NCI-H2196 (cell line): ENCODE measurements at regions not wholly inside any gene's neighbourhood (a gene's known extent, or its start where the extent isn't known, plus 50 kb on each side); places are given as distances from the start of the nearest gene placed in this dataset.
"Not testable (repeated sequence)": the region's sequence is repeated elsewhere in the genome, so short reads cannot be mapped to it uniquely, and the experiment has no call there.

Source experiments
- DNase-seq: peaks from one replicate; lab custom pipeline; 2025; ENCODE audit not compliant: unreplicated experiment; lab: John Stamatoyannopoulos, UW

DNA sequence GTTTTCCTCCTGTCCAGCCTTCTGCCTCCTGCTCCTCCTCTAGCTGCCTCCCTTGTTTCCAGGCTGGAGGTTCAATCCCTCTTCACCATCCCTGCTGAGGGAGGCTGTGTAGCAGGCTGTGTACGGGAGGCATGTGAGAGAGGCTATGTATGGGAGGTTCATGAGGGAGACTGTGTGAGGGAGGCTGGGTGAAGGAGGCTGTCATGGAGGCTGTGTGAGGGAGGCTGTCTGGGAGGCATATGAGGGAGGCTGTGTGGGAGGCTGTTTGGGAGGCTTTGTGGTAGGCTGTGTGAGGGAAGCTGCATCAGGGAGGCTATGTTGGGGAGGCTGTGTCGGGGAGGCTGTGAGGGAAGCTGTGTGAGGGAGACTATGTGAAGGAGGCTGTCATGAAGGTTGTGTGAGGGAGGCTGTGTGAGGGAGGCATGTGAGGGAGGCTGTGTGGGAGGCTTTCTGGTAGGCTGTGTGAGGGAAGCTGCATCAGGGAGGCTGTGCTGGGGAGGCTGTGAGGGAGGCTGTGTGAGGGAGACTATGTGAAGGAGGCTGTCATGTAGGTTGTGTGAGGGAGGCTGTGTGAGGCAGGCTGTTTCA is 123.7 kb upstream of the RNF32 start:
- DNase-seq: no peak

DNA sequence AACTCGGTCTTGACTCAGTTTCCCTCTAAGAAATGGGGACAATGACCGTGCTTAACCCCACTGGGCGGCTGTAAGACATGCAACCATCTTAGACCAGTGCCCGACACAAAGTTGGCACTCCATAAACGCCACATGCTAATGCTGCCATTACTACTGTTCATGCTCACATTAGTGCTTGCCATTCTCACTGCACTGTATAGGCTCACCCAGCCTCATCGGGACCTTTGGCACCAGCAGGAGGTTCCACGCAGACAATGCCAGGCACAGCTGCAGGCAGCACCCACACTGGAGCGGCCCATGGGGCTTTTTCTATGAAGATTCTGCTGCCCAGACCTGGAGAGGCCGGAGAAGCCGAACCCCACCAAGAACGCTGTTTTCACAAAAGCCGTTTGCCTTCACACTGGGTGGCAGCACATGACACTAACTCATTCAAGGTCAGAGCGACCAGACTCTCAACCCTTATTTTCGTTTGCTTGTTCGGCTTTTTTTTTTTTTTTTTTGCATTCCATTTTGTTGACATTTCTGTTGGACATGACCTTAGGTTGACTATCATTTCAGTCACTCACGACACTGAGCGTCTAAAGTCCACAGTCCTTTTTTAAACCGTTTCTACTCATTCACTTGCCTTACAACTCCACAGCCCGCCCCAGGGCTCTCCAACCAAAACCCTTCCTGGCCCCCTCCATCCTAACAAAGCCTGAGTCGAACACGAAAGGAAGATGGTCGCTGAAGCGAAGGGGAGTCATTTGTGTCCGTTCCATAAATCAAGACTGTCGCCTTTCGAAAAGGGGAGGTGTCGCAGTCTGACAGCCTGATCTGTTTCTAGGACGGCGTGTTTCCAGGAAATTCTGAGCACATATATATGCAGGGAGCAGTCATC is 124.4 kb upstream of the RNF32 start:
- no peak for DNase-seq

DNA sequence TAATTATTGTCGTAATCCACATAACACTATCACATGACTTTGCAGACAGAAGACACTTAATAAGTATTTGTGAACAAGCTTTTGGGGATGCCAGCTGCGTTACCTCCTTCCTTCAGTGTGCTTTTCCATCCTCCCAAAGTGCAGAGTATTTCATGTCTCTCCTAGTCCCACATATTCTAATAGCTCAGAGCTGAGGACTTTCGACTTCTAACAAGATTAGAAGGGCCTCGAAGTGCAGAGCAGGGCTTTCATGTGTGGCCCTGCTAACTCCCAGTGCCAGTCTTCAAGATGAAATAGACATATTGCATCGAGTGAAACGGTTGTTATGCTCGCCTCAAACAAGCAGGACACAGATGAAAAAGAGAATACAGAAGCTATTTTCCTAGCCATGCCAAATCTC is 125.7 kb upstream of the RNF32 start:
- DNase-seq: no peak

DNA sequence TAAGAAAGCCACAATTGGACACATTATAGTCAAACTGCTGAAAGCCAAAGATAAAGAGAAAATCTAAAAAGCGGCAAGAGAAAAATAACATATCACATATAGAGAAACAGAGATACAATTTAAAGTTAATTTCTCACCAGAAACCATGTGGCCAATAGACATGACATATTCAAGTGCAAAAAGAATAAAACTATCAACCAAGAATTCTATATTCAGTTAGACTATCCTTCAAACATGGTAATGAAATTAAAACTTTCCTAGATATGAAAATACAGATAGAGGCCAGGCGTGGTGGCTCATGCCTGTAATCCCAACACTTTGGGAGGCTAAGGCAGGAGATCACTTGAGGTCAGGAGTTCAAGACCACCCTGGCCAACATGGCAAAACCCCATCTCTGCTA is 129.1 kb upstream of the RNF32 start:
- DNase-seq: no peak

DNA sequence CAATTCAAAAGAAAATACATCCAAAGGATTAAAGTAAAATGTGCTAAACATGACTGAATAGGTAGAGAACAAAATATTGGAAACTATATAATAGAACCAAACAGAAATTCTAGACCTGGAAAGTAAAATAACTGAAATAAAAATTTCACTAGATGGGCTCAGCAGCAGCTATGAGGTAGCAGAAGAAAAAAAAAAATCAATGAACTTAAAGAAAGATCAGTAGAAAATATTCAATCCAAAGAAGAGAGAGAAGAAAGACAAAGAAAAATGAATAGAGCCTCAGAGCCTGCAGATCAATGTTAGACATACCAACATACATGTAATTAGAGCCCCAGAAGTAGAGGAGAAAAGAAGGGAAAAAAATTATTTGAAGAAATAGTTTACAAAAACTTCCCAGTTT is 129.6 kb upstream of the RNF32 start:
- no peak for DNase-seq

DNA sequence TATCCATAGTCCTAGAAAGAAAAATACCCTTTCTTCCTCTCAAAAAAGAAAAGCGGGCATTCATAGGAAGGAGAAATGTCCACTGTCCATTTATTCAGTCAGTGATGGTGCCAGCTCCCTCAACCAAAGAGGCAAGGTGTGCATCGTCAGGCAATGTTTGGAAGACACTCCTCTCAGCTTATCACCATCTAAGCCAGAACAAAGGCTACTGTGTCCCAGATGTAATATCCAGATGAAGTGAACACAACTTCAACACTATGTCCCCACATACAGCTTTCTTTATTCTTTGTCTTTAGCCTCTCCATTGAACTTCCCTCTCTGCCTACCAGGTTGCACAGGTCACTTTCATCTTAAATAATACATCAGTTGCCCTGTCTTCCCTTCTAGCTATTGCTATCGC is 131.4 kb upstream of the RNF32 start:
- DNase-seq: no peak

DNA sequence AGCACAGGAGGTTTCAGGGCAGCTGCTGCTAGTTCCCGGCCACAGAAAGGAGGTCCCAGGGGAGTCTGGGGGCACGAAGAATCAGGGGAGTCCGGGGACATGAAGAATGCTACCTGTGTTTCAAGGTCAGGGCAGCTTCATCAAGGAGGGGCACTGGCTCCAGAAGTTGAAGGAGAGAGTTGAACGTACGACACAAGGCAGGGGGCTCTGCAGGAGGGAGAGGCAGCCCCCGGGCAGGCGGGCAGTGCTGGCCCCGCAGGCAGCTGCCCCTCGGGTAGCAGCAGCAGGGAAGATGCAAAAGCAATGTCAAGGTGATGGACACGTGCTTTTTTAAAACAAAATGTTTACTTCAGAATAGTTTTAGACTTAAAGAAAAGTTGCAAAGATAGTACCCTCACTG is 134.7 kb upstream of the RNF32 start:
- DNase-seq: no peak

DNA sequence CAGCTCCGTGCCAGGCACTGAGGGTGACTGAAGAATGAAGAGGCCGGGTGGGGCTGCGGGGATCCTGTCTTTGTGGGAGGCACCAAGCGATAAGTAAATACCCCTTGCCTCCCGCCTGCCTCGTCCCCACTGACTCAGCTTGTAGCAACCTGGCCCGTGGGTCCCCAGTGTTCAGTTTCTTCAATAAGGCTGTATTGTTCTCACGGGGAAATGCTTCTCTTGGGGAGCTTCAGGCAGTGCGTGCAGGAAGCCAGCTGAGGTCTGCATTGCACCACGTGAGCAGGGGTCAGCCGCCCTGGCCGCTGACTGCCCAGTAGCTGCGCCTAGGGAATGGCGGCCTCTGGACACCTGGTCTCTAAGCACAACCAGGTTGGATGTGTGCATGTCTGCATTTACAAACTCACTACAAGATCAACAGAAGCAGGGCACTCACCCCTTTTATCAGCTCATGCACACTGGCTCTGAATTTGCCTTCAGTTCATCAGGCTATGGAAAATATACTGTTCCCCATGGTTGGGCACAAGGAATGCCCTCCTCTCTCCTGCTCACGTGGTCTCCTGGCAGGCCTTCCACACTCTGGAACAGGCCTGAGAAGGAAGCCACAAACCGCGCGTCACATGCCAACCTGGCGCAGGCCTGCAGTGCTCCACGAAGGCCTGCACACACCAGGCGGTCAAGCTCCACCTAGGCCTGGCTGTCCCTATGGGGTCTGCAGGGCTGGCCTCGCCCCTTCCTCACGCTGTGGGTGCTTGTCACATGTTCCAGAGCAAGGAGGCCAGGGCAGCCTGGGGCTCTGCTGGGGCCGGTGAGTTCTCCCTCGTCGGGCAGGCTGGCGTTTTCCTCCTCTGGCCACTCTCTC is 135.7 kb upstream of the RNF32 start:
- DNase-seq: no peak

DNA sequence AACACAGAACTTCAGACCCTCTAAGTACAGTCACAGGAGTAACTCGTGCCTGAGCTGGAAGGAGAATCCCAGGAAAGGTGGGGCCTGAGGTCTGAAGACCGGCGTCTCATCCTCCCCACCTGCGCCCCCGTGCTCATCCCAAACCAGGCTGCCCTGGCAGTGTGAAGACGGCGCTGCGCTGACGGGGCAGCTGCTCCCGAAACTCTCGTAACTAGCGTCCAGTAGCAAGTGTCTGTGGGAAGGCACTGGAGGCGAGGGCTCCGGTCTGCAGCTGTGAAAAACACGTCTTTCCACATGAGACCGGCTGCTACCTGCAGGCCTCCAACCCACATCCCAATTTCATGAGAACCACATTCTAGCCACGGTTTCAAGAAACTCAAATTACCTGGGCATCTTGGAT is 136.6 kb upstream of the RNF32 start:
- no peak for DNase-seq

DNA sequence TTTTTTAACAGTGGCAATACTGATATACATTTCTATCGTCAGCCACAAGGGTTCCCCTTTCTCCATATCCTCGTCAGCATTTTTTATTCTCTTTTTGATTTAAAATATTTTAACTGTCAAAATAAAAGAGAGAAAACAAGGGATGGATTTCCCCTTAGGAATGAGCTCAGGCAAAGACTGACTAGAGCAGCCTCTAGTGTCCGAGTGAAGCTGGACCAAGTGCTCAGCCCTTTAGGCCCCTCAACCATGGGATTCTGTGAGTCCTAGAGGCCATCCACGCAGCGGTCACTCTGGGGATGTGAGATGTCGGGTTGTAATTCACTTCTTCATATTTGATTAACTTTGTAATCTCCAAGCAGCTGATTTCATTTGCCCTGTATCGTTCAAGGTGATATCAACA is 137.4 kb upstream of the RNF32 start:
- no peak for DNase-seq

DNA sequence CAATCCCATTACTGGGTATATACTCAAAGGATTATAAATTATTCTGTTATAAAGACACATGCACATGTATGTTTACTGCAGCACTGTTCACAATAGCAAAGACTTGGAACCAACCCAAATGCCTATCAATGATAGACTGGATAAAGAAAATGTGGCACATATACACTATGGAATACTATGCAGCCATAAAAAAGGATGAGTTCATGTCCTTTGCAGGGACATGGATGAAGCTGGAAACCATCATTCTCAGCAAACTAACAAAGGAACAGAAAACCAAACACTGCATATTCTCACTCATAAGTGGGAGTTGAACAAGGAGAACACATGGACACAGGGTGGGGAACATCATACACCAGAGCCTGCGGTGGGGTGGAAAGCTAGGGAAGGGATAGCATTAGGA is 138.8 kb upstream of the RNF32 start:
- DNase-seq: not testable (repeated sequence)

DNA sequence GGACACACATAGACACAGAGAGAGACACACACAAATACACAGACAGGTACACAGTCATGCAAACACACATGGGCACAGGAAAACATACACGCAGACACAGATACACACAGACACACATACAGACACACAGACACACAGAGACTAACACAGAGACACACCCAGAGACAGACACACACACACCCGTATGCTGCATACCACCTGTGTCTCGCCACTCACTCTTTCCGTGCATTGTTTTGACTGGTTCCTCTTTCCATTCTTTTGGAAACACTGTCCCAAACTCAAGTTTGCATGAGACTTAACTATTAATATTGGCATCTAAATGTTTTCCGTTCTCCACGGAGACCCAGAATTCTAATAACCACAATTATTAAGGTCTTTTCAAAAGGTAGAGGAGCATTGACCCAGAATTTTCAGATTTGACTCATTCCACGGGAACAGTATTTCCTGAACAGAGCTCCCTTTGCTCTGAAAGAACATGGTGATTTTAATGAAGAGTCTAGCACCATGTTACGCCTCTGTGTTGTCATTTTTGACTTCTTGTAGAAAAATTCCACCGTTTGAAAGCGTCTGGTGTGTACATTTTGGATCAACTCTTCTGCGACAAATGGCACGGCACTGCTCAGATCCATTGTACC is 141.2 kb upstream of the RNF32 start:
- DNase-seq: no peak

DNA sequence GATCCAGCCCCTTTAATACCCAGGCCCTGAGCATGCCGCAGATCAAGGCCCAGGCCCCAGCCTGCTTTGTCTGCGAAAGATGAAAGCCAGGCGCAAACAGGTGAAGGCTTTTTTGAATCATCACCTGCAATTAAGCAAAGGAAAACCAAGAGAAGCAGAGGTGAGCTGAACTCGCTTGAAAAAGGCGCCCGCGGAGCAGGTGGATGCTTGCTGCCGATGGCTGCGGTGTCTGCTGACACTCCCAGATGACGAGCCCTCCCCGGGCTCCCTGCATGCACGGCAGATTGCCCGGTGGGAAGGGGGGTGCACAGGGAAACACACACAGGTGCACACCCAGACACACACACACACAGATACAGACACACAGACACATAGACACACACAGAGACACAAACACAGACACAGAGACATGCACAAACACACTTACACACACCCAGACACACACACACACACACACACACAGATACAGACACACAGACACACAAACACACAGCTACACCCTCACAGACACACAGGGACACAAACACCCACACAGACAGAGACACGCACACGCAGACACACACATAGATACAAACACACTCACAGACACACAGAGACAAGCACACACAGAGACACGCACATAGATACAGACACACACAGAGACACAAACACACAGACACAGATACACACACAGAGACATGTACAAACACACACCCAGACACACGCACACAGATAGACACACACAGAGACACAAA is 142.6 kb upstream of the RNF32 start:
- DNase-seq: no peak

DNA sequence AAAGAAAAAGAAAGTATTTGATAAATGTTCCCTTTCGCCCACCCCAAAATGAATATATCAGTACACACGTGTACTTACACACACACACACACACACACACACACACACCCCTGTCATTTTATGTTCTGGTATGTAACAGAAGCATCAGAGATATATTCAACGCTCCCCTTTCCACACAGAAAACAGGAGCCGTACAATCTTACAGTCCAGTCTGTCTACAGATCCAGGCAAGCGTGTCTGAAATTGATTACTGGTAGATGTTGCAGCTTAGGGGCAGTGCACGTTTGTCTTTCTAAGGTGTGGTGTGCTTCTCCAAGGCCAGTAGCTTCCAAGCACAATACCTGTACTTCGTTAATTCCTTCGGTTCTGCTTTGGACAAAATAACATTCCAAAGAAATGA is 143.7 kb upstream of the RNF32 start:
- DNase-seq: no peak

DNA sequence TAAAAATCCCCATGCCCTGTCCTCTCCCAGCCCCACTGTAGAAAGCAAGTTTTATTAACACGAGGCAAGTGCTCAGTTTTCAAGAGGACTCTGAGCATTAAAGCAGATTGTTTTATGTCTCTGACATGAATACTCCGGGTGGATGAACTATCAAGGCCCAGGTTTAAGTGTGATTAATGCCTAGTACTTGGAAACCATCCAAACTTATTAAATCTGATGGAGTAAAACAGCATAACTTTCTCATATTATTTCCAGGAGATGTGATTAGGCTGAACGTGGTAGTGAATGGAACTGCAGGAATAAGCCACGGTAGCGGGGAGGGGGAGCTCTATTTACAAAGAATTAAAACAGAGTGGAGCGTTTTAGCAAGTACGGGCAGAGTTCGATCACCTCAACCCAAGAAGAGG is 144.2 kb upstream of the RNF32 start:
- DNase-seq: no peak

DNA sequence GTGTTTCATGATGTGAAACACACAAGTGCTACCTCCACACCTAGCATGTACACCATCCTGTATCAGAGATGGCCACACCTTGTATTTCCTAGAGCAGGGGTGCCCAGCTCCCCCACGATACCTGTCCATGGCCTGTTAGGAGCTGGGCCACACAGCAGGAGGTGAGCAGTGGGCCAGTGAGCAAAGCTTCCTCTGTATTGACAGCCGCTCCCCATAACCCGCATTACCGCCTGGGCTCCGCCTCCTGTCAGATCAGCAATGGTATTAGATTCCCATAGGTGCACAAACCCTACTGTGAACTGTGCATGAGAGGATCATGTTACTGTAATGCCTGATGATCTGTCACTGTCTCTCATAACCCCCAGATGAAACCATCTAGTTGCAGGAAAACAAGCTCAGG is 145.6 kb upstream of the RNF32 start:
- DNase-seq: no peak

DNA sequence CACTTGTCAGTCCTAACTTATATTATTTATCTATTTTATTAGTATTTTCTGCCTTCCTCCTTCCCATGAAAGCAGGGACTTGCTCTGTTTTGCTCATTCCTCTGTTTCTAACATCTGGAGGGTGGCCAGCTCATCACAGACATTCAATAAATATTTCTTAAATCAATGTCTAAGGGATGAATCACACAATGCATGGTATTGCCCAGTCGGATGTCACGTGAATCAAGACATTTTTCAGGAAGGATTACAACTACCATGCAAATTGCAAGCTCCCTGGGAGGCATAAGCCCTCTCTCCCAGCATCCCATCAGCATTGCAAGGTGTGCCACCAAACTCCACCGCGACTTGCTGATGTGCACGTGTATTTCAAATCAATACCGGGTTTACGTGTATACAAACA is 146.6 kb upstream of the RNF32 start:
- DNase-seq: no peak

DNA sequence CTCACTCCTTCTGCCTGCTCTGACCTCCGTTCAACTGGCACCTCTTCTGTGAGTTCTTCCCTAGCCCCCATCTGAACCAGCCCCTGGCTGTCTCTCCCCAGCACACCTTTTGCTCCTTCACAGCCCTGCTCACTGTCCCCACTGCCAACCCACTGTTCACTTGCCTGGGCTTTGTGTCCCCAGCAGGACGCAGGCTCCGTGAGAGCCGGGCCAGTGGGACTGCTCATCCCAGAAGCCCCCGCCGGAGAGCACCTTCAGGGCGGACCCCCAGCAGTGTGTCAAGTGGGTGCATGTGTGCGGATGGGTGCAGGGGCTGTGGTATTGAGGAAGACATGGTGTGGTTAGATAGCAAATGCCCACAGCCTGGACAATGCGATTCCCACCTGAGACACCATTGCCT is 148.4 kb upstream of the RNF32 start:
- DNase-seq: no peak

DNA sequence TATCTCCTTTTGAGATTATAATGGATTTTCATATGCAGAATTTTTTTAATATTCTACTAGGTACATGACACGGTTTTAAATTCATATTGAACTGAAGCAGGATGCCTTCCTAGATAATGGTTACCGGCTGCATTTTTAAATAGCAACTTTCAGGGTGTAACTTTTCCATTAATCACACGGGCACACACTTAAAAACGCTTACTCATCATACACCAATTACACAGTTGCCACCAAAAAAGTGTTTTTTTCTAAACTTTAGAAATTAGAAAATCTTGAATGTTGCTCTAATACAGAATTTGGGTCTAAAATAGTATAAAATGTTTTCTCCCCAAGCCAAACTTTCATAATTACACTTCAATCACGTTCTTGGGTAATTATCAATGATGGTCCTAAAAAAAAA is 149.1 kb upstream of the RNF32 start:
- no peak for DNase-seq

DNA sequence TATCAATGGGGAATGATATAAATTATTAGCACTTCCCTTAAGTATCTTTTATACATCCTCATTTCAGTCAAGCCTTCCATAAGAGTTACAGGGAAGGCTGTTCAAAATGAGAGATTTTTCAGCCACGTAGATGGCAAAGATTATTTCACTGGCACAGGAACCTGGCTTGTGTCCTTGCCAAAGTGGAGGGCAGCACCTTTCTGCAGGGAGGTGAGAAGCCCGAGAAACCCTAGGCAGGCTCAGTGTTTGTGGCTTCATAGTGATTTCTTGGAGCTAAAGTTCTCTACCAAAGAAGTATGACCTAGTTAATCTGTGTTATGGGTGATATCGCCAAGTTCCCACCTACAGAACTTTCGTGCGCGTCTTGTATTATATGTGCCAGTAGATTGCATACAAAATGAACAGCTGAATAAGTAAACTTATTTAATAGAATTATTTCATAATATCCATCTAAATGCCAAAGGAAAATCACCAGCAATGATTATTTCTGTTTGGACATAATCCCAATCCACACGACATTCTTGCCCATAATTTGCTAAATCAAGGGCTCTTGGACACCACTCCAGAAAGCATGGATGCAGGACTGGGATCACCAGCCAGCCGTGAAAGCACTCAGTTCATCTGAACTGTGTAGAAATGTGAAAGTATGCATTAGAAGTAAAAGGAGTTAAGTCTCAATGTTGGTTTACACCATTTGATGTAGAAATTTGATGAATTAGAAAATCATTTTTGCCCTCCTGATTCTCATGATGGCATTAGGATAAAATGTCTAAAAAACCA is 150.4 kb upstream of the RNF32 start:
- no peak for DNase-seq
